ENCODE measurements at regions not wholly inside any gene's neighbourhood (a gene's known extent, or its start where the extent isn't known, plus 50 kb on each side); places are given as distances from the start of the nearest gene placed in this dataset.
"Not testable (repeated sequence)": the region's sequence is repeated elsewhere in the genome, so short reads cannot be mapped to it uniquely, and the experiment has no call there.

DNA sequence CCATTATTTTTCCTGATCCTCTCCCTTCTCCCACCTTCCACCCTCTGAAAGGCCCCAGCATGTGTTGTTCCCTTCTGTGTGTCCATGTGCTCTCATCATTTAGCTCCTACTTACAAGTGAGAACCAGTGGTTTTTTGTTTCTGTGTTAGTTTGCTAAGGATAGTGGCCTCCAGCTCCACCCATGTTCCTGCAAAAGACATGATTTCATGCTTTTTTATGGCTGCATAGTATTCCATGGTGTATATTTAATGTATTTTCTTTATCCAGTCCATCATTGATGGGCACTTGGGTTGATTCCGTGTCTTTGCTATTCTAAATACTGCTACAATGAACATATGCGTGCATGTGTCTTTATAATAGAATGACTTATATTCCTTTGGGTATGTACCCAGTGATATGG lies 89.4 kb upstream of the C1orf174 start:
- DNase-seq (ENCODE audit: extremely low read depth in 1 of 2, low read depth in 1 of 2): no peak

DNA sequence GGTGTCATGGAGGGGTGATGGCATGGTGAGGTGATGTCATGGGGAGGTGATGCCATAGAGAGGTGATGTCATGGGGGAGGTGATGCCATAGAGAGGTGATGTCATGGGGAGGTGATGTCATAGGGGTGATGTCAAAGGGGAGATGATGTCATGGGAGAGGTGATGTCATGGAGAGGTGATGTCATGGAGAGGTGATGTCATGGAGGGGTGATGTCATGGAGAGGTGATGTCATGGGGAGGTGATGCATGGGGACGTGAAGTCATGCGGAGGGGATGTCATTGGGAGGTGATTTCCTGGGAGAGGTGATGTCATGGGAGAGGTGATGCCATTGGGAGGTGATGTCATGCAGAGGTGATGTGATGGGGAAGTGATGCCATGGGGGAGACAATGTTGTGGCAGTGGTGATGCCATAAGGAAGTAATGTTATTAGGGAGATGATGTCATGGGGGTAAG lies 92.1 kb upstream of the C1orf174 start:
- DNase-seq (ENCODE audit: extremely low read depth in 1 of 2, low read depth in 1 of 2): no peak

DNA sequence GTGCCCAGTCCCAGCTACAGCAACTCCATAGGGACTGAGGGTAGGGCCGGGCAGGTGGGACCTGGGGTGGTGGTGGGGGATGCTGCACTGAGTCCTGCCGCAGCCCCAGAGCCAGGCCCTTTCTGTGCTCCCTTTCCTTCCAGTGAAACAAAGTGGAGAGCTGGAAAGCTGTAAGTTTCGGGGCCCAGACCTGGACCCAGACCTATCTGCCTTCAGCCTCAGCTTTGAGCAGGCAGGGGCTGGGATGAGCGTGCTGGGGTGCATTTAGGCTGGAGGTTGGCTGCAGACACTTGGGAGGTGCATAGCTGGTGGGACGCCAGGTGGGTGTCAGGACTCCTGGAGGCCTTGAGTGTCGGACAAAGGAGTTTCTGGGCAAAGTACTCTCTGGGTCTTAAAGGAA lies 92.7 kb upstream of the C1orf174 start:
- DNase-seq (ENCODE audit: extremely low read depth in 1 of 2, low read depth in 1 of 2): no peak

GRCh38 chr1:3993619-3994375 lies 93.7 kb upstream of the C1orf174 start:
- DNase-seq (ENCODE audit: extremely low read depth in 1 of 2, low read depth in 1 of 2): no peak

DNA sequence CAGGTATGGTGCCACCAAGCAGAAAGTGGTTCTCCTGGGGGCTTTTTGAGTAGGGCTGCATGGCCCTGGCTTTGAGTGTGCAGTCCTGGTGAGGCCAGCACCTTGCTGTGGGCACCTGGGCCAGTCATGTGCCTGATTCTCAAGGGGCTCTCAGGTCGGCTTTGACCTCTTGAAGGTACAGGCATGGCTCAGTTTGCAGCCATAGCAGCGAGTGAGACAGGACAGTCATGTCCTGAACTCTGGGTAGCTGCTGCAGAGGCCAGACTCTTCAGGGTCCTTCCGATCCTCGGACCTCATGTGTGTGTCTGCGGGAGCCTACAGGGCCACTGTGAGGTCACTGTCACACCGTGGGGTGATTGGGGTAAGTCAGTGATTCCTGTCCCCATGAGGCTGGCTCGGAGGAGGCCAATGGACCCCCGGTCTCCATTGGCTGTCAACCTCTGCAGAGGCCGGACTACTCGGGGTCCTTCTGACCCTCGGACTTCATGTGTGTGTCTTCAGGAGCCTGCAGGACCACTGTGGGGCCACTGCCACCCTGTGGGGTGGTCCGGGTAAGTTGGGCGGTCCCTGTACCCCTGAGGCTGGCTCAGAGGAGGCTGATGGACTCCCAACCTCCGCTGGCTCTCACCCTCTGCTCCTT lies 95.2 kb upstream of the C1orf174 start:
- DNase-seq (ENCODE audit: extremely low read depth in 1 of 2, low read depth in 1 of 2): no peak

DNA sequence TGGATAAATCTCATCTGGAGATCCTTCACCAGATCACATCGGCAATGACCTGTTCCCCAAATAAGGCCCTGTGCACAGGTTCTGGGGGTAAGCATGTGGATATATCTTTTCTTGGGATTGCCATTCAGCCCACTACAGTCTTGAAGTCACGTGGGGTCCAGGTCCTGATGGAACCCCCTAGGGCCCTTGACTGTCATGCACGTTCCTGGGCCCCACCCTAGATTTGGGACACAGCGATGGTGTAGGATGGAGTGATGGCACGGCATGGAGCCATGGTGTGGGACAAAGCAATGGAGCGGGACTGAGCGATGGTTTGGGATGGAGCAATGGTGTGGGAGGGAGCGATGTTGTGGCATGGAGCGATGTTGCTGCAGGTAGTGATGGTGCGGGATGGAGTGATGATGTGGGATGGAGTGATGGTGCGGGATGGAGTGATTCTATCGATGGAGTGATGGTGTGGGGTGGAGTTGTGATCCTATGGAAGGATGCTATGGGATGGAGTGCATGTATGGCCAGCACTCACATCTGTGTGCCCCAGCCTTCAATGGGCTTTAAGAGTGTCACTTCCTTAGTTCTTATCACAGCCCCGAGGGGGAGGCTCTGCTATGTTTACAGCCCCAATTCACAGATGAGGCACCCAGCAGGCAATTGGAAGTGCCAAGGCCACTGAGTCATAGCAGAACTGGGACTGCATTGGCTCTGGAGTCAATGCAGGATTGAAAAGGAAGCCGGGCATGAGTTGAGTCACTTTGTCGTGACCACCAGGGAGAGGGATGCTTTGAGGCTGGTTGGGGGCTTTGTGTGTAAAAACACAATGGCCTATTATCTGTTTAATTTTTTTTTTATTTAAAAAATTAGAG lies 97.0 kb upstream of the C1orf174 start:
- DNase-seq (ENCODE audit: extremely low read depth in 1 of 2, low read depth in 1 of 2): no peak

GRCh38 chr1:3998086-3998485 lies 98.0 kb upstream of the C1orf174 start:
- DNase-seq (ENCODE audit: extremely low read depth in 1 of 2, low read depth in 1 of 2): no peak

GRCh38 chr1:3999514-3999913 lies 99.4 kb upstream of the C1orf174 start:
- not testable (repeated sequence) for DNase-seq (ENCODE audit: extremely low read depth in 1 of 2, low read depth in 1 of 2)

- DNase-seq (ENCODE audit: extremely low read depth in 1 of 2, low read depth in 1 of 2): no peak
These were observed 100.1 kb upstream of the C1orf174 start for GRCh38 chr1:3999941-4000735.

DNA sequence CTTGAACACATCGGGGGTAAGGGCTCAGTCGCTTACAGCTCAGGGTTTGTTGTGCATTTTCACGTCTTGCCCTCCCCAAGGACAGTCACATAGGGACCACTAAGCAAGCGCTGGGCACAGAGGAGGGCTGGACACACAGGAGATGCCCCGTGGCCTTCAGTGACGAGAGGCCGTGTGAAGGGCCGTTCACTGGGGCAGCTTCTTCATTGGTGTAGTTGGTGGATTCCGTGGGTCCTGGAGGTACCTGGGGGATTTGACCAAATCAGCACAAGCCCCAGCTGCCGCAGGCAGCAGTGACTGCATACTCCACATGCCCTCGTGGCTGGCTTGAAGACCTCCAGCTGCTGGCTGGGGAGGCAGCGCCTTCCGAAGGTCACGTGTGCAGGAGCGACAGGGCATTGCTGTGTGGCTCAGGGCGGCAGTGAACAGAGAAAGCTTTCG lies 100.8 kb upstream of the C1orf174 start:
- no peak for DNase-seq (ENCODE audit: extremely low read depth in 1 of 2, low read depth in 1 of 2)

DNA sequence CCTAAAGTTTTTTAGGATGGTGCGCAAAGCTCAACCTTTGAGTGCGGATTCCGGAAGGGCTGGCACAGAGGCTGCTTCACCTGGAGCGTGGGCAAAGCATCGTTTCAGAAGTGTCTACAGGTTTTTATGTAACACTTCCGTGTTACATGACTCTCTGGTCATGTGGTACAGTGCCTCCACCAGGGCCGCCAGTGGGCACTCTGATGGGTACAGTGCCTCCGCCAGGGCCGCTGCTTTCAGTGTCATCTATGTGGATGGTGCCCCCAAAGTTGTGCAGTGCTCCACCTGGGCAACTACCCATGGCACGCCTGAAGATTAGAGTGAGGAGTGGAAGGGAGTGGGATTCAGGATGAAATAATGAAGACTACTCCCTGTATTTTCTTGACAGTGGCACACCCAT lies 101.4 kb upstream of the C1orf174 start:
- DNase-seq (ENCODE audit: extremely low read depth in 1 of 2, low read depth in 1 of 2): no peak

GRCh38 chr1:4002061-4002521 lies 102.0 kb upstream of the C1orf174 start:
- DNase-seq (ENCODE audit: extremely low read depth in 1 of 2, low read depth in 1 of 2): no peak

DNA sequence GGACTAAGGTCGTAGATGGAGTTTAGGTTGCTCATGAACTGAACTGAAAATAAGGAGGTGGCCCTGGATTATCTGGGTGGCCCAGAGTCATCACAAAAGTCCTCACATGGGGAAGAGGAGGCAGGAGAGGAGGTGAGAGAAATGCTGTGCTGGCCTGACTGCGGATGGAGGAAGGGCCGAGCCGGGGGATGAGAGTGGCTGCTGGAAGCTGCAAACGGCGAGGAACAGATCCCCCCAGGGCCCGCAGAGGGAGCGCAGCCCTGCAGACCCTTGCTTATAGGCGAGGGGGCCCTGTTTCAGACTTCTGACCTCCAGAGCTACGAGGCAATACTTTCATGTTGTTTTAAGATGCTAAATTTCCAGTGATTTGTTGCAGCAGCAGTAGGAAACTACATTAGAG lies 102.7 kb upstream of the C1orf174 start:
- no peak for DNase-seq (ENCODE audit: extremely low read depth in 1 of 2, low read depth in 1 of 2)

GRCh38 chr1:4003846-4004505 lies 103.9 kb upstream of the C1orf174 start:
- no peak for DNase-seq (ENCODE audit: extremely low read depth in 1 of 2, low read depth in 1 of 2)

GRCh38 chr1:4004635-4005430 lies 104.8 kb upstream of the C1orf174 start:
- DNase-seq (ENCODE audit: extremely low read depth in 1 of 2, low read depth in 1 of 2): no peak

DNA sequence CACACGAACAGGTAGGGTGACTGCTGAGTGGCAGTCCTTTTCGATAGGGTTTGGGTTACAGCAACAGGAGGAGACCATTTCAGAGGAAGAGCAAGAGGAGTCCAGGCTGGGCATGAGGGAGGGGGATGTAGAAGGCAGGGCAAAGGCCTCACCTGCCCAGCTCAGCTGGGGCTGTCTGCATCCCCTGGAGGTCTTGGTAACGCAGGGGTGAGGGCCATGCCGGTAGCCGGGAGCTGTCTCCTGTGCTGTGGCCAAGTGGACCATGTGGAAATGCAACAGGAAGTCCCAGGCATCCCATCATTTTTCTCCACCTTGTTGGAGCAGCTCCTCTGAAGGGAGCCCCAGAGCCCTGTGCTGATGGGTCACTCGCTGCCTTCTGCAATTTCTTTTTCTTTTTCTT lies 105.4 kb upstream of the C1orf174 start:
- no peak for DNase-seq (ENCODE audit: extremely low read depth in 1 of 2, low read depth in 1 of 2)

- DNase-seq (ENCODE audit: extremely low read depth in 1 of 2, low read depth in 1 of 2): no peak
These were observed 106.8 kb upstream of the C1orf174 start for GRCh38 chr1:4006676-4007374.

GRCh38 chr1:4010284-4010683 lies 110.2 kb upstream of the C1orf174 start:
- DNase-seq (ENCODE audit: extremely low read depth in 1 of 2, low read depth in 1 of 2): no peak

All from stimulated activated CD8-positive, alpha-beta memory T cell treated with anti-CD3 and anti-CD28 coated beads, Interleukin-7, amount 100 ng/mL, for 48 hours (primary cell).